ENCODE measurements at regions not wholly inside any gene's neighbourhood (a gene's known extent, or its start where the extent isn't known, plus 50 kb on each side); places are given as distances from the start of the nearest gene placed in this dataset.

- Histone ChIP-seq H3K36me3 (ENCODE audit: control insufficient read depth in 3 of 3, insufficient read depth in 2 of 3, low read depth in 1 of 3, low read length in 3 of 3) (no peaks in the 10 kb centered on the region), H3K4me3 (ENCODE audit: low read depth in 1 of 3, low read length in 3 of 3) (no peak overlapping the region), H3K27me3 (ENCODE audit: control insufficient read depth in 3 of 3, insufficient read depth in 3 of 3, low read length in 3 of 3) (no peaks in the 10 kb centered on the region), H3K4me1 (ENCODE audit: control insufficient read depth in 3 of 3, insufficient read depth in 2 of 3, low read depth in 1 of 3, low read length in 2 of 3) (no peaks in the 10 kb centered on the region), H3K9me3 (ENCODE audit: control insufficient read depth in 2 of 2, insufficient read depth in 1 of 2, low read depth in 1 of 2, low read length in 1 of 2) (peaks cover 0 to 3% of the 10 kb centered on the region in 2 donors), H3K27ac (ENCODE audit: low read depth in 1 of 3, low read length in 2 of 3) (no peak overlapping the region)
- FAIRE-seq, result no peak
- no peak for DNase-seq
- WGBS, 3 donors, result 81 to 89% (median 88%) methylated on average over 8 of the region's 8 CpGs
Observed at GRCh38 chr4:27721193-27721592, 860.6 kb downstream of the STIM2 start.

- FAIRE-seq, result no peak
- WGBS, 3 donors, result 66 to 70% (median 69%) methylated on average over 3 of the region's 3 CpGs
- Histone ChIP-seq H3K27ac (ENCODE audit: low read depth in 1 of 3, low read length in 2 of 3) (no peak overlapping the region), H3K4me3 (ENCODE audit: low read depth in 1 of 3, low read length in 3 of 3) (no peak overlapping the region), H3K9me3 (ENCODE audit: control insufficient read depth in 2 of 2, insufficient read depth in 1 of 2, low read depth in 1 of 2, low read length in 1 of 2) (no peaks in the 10 kb centered on the region), H3K4me1 (ENCODE audit: control insufficient read depth in 3 of 3, insufficient read depth in 2 of 3, low read depth in 1 of 3, low read length in 2 of 3) (no peaks in the 10 kb centered on the region), H3K27me3 (ENCODE audit: control insufficient read depth in 3 of 3, insufficient read depth in 3 of 3, low read length in 3 of 3) (no peaks in the 10 kb centered on the region), H3K36me3 (ENCODE audit: control insufficient read depth in 3 of 3, insufficient read depth in 2 of 3, low read depth in 1 of 3, low read length in 3 of 3) (no peaks in the 10 kb centered on the region)
- no peak for DNase-seq
Observed at GRCh38 chr4:27728892-27729291, 868.3 kb downstream of the STIM2 start.

GRCh38 chr4:27742816-27743215, 882.2 kb downstream of the STIM2 start:
- Histone ChIP-seq H3K4me3 (ENCODE audit: low read depth in 1 of 3, low read length in 3 of 3) (no peak overlapping the region), H3K4me1 (ENCODE audit: control insufficient read depth in 3 of 3, insufficient read depth in 2 of 3, low read depth in 1 of 3, low read length in 2 of 3) (no peaks in the 10 kb centered on the region), H3K9me3 (ENCODE audit: control insufficient read depth in 2 of 2, insufficient read depth in 1 of 2, low read depth in 1 of 2, low read length in 1 of 2) (no peaks in the 10 kb centered on the region), H3K27ac (ENCODE audit: low read depth in 1 of 3, low read length in 2 of 3) (no peak overlapping the region), H3K27me3 (ENCODE audit: control insufficient read depth in 3 of 3, insufficient read depth in 3 of 3, low read length in 3 of 3) (no peaks in the 10 kb centered on the region), H3K36me3 (ENCODE audit: control insufficient read depth in 3 of 3, insufficient read depth in 2 of 3, low read depth in 1 of 3, low read length in 3 of 3) (no peaks in the 10 kb centered on the region)
- DNase-seq (no peak), FAIRE-seq (no peak)

- WGBS, 3 donors, result 71 to 79% (median 75%) methylated on average over 11 of the region's 11 CpGs
- no peak for FAIRE-seq
Observed at GRCh38 chr4:27759611-27760575, 899.3 kb downstream of the STIM2 start.

GRCh38 chr4:27763830-27764525, 903.3 kb downstream of the STIM2 start:
- Histone ChIP-seq H3K27me3 (ENCODE audit: control insufficient read depth in 3 of 3, insufficient read depth in 3 of 3, low read length in 3 of 3) (no peaks in the 10 kb centered on the region), H3K27ac (ENCODE audit: low read depth in 1 of 3, low read length in 2 of 3) (no peak overlapping the region), H3K36me3 (ENCODE audit: control insufficient read depth in 3 of 3, insufficient read depth in 2 of 3, low read depth in 1 of 3, low read length in 3 of 3) (no peaks in the 10 kb centered on the region), H3K9me3 (ENCODE audit: control insufficient read depth in 2 of 2, insufficient read depth in 1 of 2, low read depth in 1 of 2, low read length in 1 of 2) (no peaks in the 10 kb centered on the region), H3K4me1 (ENCODE audit: control insufficient read depth in 3 of 3, insufficient read depth in 2 of 3, low read depth in 1 of 3, low read length in 2 of 3) (no peaks in the 10 kb centered on the region), H3K4me3 (ENCODE audit: low read depth in 1 of 3, low read length in 3 of 3) (no peak overlapping the region)
- DNase-seq (no peak), FAIRE-seq (no peak)
- 19 to 60% (median 43%) methylated on average over 5 of the region's 5 CpGs for WGBS, 3 donors

More at GRCh38 chr4:27759611-27760575, 899.3 kb downstream of the STIM2 start:
- Histone ChIP-seq H3K27me3 (ENCODE audit: control insufficient read depth in 3 of 3, insufficient read depth in 3 of 3, low read length in 3 of 3) (no peaks in the 10 kb centered on the region), H3K4me3 (ENCODE audit: low read depth in 1 of 3, low read length in 3 of 3) (no peak overlapping the region), H3K4me1 (ENCODE audit: control insufficient read depth in 3 of 3, insufficient read depth in 2 of 3, low read depth in 1 of 3, low read length in 2 of 3) (no peaks in the 10 kb centered on the region), H3K9me3 (ENCODE audit: control insufficient read depth in 2 of 2, insufficient read depth in 1 of 2, low read depth in 1 of 2, low read length in 1 of 2) (no peaks in the 10 kb centered on the region), H3K36me3 (ENCODE audit: control insufficient read depth in 3 of 3, insufficient read depth in 2 of 3, low read depth in 1 of 3, low read length in 3 of 3) (no peaks in the 10 kb centered on the region), H3K27ac (ENCODE audit: low read depth in 1 of 3, low read length in 2 of 3) (no peak overlapping the region)
- no peak for DNase-seq

- no peak overlapping the region for H3K4me3 ChIP-seq (ENCODE audit: low read depth in 1 of 3, low read length in 3 of 3)
- no peaks in the 10 kb centered on the region for H3K36me3 ChIP-seq (ENCODE audit: control insufficient read depth in 3 of 3, insufficient read depth in 2 of 3, low read depth in 1 of 3, low read length in 3 of 3)
- DNase-seq (peak in 1 of 2 donors; percentile 20), FAIRE-seq (no peak)
- no peak overlapping the region for H3K27ac ChIP-seq (ENCODE audit: low read depth in 1 of 3, low read length in 2 of 3)
- H3K27me3 ChIP-seq (ENCODE audit: control insufficient read depth in 3 of 3, insufficient read depth in 3 of 3, low read length in 3 of 3), result no peaks in the 10 kb centered on the region
- H3K4me1 ChIP-seq (ENCODE audit: control insufficient read depth in 3 of 3, insufficient read depth in 2 of 3, low read depth in 1 of 3, low read length in 2 of 3), result no peaks in the 10 kb centered on the region
- WGBS, 3 donors, result 11 to 32% (median 30%) methylated on average over 4 of the region's 4 CpGs
- H3K9me3 ChIP-seq (ENCODE audit: control insufficient read depth in 2 of 2, insufficient read depth in 1 of 2, low read depth in 1 of 2, low read length in 1 of 2), result no peaks in the 10 kb centered on the region
Observed at GRCh38 chr4:27764526-27764837, 903.8 kb downstream of the STIM2 start.

GRCh38 chr4:27770895-27771294, 910.3 kb downstream of the STIM2 start:
- DNase-seq, result no peak
- 82 to 89% (median 89%) methylated on average over 7 of the region's 7 CpGs for WGBS, 3 donors
- FAIRE-seq, result no peak
- H3K9me3 ChIP-seq (ENCODE audit: control insufficient read depth in 2 of 2, insufficient read depth in 1 of 2, low read depth in 1 of 2, low read length in 1 of 2), result no peaks in the 10 kb centered on the region
- H3K36me3 ChIP-seq (ENCODE audit: control insufficient read depth in 3 of 3, insufficient read depth in 2 of 3, low read depth in 1 of 3, low read length in 3 of 3), result no peaks in the 10 kb centered on the region
- H3K27me3 ChIP-seq (ENCODE audit: control insufficient read depth in 3 of 3, insufficient read depth in 3 of 3, low read length in 3 of 3), result no peaks in the 10 kb centered on the region
- H3K4me1 ChIP-seq (ENCODE audit: control insufficient read depth in 3 of 3, insufficient read depth in 2 of 3, low read depth in 1 of 3, low read length in 2 of 3), result no peaks in the 10 kb centered on the region
- H3K27ac ChIP-seq (ENCODE audit: low read depth in 1 of 3, low read length in 2 of 3), result no peak overlapping the region
- H3K4me3 ChIP-seq (ENCODE audit: low read depth in 1 of 3, low read length in 3 of 3), result no peak overlapping the region

GRCh38 chr4:27775156-27775555, 914.5 kb downstream of the STIM2 start:
- Histone ChIP-seq H3K4me3 (ENCODE audit: low read depth in 1 of 3, low read length in 3 of 3) (no peak overlapping the region), H3K36me3 (ENCODE audit: control insufficient read depth in 3 of 3, insufficient read depth in 2 of 3, low read depth in 1 of 3, low read length in 3 of 3) (no peaks in the 10 kb centered on the region), H3K4me1 (ENCODE audit: control insufficient read depth in 3 of 3, insufficient read depth in 2 of 3, low read depth in 1 of 3, low read length in 2 of 3) (no peaks in the 10 kb centered on the region), H3K9me3 (ENCODE audit: control insufficient read depth in 2 of 2, insufficient read depth in 1 of 2, low read depth in 1 of 2, low read length in 1 of 2) (no peaks in the 10 kb centered on the region), H3K27ac (ENCODE audit: low read depth in 1 of 3, low read length in 2 of 3) (no peak overlapping the region), H3K27me3 (ENCODE audit: control insufficient read depth in 3 of 3, insufficient read depth in 3 of 3, low read length in 3 of 3) (no peaks in the 10 kb centered on the region)
- FAIRE-seq, result no peak
- WGBS, 3 donors, result 13 to 39% (median 18%) methylated on average over 3 of the region's 3 CpGs
- no peak for DNase-seq
